HG03064 (cell line): ENCODE measurements at regions not wholly inside any gene's neighbourhood (a gene's known extent, or its start where the extent isn't known, plus 50 kb on each side); places are given as distances from the start of the nearest gene placed in this dataset.

Experiments
- ATAC-seq: cut with Tn5 transposase; IDR thresholded peaks from one replicate; pipeline ENCODE4 v1.9.1; 2021; ENCODE audit warnings: low read depth; ENCODE audit not compliant: unreplicated experiment

DNA sequence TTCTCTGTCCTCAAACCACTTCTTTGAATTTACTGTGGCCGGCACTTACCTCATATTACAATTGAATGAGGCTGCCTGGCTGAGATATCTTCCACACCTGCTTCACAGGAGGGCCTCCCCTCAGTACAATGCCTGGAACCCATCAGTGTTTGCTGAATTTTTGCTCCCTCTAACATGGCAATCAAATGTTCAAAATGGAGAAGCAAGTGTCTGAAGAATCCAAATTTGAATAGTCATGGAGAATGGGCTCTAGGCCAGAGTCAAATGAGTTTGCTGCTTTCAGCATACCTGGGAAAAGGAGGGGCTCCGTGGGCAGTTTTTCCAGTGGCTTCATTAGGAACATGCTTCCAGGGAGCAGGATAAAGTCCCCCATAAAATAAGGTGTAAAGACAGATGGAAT lies 564.8 kb downstream of the UTRN start:
- no peak for ATAC-seq

DNA sequence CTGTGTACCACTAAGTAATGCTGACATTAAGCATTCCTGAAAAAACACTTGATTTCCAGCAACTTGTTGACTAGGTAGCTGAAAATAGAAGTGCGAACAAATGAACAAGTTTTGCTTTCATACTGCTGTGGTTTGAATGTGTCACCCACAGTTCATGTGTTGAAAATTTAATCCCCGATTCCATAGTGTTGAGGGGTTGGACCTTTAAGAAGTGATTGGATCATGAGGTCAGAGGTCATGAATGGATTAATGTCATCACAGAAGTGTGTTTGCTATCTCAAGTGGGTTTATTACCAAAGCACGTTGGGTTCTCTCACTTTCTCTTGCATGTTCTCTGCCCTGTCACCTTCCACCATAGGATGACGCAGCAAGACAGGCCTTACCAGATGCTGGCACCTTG lies 568.5 kb downstream of the UTRN start:
- no peak for ATAC-seq

DNA sequence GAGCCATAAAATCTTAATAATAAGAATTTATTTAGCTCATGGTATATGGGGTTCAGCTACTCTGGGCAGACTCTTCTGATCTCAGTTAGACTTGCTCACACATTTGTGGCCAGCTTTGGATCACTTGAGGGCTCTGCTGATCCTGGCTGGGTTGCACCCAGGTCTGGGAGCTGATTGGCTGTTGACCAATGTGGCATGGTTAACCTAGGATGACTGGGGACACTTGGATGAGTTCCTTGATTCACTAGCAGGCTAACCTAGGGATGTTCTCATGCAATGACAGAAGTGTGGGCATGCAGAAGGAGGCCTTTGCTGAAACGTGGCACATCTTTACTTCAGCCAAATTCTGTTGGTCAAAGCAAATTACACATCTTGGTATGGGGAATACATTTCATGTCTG lies 569.5 kb downstream of the UTRN start:
- no peak for ATAC-seq

DNA sequence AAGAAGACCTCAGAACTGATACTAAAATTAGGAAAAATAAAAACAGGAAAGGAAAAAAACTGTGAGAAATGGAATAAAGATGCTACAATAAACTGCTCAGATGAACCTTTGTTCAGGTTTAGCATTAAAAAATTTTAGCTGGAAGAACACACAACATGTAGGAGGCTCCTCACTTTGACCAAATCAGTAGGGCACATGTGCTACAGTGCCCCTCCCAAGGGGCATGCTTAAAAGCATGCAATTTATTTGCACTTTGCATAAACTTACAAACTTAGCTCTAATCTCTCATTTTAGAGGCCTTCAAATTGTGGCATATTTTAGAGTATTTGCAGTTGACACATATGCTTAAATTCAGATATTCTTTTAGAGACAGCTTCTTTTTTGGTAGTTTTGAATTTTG lies 570.2 kb downstream of the UTRN start:
- no peak for ATAC-seq

DNA sequence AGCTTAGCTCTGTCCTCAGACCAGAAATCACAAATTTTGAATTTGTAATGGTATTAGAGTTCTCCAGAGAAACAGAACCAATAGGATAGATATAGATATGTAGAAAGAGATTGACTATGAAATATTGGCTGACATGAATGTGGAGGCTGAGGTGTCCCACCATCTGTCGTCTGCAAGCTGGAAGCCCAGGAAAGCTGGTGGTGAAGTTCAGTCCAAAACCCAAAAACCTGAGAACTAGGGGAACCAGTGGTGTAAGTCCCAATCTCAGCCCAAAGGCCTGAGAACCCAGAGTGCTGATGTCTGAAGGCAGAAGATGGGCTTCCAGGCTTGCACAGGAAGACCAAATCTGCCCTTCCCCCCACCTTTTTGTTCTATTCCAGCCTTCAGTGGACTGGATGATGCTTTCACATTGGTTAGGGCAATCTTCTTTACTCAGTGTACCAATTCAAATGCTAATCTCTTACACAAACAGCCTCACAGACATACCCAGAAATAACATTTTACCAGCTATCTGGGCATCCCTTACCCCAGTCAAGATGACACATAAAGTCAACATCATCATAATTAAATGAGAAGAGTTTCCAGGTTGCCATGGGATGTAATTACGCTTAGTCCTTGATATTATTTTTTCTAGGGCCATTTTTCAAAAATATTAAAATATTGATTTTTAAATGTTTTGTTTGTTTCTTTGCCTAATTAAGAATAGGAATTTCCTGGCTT lies 570.8 kb downstream of the UTRN start:
- no peak for ATAC-seq

DNA sequence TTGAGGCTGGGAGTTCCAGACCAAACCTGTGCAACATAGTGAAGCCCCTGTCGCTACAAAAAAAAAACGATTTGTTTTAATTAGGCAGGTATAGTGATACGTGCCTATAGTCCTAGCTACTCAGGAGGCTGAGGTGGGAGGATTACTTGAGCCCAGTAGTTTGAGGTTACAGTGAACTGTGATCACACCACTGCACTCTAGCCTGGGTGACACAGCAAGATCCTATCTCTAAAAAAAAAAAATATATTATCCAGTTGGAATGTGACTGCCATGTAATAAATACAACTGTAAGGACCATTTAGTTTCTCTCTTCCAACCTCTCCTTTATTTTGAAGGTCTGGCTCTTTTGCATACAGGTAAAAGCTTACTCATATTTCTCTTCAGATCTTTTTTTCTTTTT lies 571.5 kb downstream of the UTRN start:
- ATAC-seq: no peak

DNA sequence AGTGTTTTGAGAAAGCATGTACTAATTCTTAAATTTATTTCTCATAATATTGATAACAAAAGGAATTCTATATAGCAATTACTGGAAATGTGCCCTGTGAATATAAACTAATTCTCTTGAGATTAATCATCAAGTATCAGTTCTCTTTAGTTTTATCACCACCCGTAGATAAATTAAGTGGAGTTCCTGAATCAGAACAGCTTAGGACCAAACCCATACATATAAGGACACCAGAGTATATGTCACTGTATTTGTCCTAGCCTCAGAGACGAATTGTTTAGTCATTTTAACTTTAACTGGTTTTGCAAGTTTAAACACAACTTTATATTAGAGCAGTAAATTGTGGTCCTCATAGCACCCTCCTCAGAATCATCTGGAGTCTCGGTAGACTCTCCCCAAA lies 572.0 kb downstream of the UTRN start:
- ATAC-seq: no peak

DNA sequence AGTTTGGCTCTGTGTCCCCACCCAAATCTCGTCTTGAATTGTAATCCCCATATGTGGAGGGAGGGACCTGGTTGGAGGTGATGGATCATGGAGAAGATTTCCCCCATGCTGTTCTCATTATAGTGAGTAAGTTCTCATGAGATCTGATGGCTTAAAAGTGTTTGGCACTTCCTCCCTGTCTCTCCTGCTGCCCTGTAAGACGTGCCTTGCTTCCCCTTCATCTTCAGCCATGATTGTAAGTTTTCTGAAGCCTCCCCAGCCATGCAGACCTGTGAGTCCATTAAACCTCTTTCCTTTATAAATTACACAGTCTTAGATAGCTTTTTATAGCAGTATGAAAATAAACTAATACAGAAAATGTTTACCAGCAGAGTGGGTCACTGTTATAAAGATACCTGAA lies 577.6 kb downstream of the UTRN start:
- ATAC-seq: no peak

DNA sequence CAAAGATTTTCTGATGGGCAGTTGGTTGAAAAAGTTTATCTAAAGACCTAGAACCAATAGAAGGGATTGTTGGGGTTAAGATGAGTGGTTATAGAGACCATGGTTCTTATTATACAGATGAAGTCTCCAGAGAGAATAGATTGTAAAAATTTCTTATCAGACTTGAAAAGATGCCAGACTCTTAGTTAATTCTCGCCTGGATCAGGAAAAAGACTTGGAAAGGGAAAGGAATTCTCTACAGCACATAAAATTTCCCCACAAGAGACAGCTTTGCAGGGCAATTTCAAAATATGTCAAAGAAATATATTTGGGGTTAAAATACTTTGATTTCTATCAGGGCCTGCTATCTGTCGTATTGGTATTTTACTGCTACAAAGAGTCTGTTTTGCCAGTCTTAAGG lies 582.6 kb downstream of the UTRN start:
- no peak for ATAC-seq

DNA sequence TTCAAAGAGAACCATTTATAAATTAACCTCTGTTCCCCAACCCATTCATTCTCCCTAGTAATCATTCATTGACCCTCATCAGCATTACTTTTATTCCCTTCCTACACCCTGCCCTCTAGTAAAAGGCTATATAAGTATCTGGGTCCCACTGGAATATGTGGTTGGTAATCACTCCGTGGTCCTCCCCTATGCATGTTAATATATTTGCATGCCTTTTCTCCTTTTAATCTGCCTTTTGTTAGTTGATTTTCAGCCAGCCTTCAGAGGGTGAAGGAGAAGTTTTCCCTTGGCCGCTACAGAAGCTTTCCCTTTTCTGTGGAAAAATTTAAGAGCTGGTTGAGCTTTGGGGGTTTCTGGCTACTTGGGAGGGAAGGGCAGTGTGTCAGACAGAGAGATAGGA lies 585.6 kb downstream of the UTRN start:
- no peak for ATAC-seq

DNA sequence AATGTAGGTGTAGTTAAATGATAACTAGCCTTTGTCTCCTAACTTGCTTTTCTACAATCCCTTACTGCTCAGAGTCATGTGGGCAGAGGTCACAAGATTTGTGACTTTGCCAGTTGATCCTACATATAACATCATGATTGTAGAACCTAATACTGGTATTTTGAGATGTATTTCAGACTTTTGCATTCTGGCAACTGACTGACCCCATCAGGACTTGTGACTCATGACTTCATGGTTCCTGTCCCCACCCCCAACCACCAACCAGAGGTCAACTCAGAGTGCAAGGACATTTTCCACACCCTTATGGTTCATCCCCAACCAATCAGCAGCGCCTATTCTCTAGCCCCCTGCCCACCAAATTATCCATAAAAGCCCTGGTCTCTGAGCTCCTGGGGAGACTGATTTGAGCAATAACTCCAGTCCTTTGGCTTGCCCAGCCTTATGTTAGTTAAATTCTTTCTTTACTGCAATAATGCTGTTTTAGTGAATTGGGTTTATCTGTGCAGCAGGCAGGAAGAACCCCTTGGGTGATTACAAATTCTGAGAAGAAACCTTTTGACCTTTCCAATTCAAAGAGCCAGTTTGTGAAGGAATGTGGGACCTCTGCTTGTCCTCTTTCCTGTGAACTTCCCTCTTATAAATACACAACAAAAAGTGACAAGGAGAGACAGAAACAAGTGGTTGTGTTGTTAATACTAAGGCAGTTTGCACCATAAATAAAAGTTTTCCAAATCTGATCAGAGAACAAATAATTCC lies 588.7 kb downstream of the UTRN start:
- ATAC-seq: no peak

DNA sequence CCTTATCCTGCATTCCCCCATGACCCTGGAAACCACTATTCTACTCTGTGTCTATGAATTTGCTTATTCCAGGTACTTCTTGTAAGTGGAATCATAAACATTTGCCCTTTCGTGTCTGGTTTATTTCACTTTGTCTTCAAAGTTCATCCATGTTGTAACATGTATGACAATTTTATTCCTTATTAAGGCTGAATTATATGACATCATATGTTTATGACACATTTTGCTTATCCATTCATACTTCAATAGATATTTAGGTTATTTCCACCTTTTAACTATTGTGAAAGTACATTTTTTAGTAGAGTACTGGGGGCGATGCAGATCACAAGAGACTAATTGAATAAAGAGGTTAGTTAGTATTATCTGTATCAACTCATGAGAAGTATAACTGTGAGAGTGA lies 591.6 kb downstream of the UTRN start:
- no peak for ATAC-seq

DNA sequence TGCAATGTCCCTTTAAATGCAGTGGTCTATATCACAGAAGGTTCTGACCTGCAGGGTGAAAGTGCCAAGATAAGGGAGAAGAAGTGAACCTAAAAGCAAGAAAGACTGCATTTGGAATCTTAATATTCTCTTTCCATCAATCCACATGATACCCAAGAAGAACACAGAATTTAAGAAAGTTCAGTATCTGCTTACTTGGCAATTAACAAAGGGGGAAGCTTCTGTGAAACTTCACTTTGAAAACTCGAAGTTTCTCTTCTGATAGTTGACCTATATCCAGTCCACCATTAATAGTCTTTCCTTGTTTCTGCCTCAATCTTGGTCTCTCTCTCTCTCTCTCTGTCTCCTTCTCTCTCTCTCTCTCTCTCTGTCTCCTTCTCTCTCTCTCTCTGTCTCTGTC lies 592.0 kb downstream of the UTRN start:
- ATAC-seq: no peak

DNA sequence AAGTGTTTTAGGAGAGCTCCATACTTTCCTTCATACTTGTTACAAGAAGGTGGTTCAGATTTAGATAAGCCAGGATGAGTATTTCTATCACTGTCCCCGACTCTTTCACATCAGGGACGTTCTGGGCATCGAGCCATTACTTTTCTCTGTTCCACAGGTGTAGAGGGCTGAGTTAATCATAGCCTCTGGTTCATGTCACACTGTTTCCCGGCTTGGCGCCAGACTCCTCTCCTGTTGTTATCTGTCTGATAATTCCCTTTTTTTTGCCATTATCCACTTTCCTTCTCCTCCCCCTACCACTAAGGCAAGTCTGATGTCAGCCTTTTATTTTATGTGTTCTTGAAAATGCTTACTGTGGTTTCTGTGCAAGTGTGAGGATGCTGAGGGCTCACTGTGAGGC lies 593.4 kb downstream of the UTRN start:
- ATAC-seq: no peak

DNA sequence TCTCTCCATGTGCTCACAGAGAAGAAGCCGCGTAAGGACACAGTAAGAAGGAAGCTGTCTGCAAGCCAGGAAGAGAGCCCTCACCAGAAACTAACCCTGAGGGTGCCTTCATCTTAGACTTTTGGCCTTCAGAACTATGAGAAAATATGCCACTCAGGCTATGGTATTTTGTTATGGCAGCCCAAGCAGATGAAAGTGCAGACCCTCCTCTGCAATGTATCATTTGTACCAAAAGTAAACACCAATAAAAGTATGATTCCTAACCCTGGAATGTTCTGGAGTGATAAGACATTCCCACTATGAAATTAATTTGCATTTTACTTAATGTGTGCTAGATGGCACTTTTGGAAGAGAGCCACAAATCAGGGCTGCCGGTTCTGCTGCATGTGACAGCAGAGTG lies 594.3 kb downstream of the UTRN start:
- ATAC-seq: no peak

DNA sequence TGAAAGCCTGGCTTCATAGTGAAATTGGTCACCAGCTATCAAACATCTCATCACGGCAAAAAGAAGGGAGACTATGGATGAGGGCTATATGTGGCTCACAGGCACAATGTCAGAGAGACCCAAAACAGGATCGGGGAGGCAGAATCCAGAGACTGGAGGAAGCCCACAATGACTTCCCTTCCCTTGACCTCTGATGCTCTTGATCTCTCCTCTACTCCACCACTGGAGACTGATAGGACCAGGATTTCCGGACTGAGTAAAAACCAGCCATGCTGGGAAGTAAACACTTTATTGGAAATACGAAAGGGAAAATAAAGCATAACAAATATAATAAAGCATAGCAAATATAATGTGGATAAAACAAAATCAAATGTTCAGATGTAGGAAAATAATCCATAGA lies 597.3 kb downstream of the UTRN start:
- ATAC-seq: no peak

DNA sequence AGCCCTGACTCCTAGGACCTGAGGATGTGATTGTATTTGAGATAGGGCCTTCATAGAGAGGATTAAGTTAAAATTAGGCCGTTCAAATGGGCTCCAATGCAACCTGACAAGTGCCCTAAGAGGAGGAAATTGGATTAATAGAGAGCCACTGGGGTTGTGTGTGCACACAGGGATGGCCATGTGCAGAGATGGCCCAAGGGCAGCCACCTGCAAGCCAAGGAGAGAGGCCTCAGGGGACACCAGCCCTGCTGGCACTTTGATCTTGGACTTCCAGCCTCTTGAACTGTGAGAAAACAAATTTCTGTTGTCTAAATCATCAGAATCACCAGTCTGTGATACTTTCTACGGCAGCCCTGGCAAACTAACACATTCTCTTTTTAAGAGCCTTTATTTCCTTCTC lies 598.8 kb downstream of the UTRN start:
- ATAC-seq: no peak

DNA sequence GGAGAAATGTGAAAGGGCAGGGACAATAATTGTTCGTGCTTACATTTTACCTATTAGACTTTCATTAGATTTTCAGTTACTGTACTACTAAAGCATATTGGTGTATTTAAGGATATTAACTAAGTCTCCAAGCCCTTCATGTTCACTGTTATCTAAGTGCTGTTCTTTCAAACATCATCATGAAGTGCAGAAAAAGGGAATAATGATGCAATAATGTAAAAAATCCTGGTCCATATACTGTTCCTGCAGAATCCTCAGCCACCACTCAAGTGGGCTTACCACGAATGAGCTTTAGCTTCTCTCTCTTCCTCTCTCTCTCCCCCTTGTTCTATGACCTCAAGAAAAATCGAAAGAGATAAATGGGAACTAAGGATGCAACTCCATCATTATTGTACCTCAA lies 600.7 kb downstream of the UTRN start:
- ATAC-seq: no peak

DNA sequence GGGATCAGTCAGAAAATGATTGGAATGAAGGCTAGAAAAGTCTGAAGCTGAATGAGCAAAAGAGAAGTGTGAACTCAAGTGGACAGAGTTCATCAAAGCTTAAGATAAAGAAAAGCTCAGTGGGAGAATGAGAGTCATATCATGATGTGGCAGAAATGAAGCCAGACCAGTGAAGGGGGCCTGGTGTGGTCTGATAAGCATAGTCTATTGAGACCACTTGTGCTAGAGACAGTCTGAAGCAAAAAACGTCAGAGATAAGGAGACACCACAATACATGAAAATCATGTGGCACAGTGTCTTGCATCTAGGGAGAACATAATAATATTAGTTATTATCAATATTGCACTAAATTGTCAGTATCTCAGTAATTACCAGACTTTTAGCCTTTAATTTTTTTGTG lies 601.5 kb downstream of the UTRN start:
- no peak for ATAC-seq

DNA sequence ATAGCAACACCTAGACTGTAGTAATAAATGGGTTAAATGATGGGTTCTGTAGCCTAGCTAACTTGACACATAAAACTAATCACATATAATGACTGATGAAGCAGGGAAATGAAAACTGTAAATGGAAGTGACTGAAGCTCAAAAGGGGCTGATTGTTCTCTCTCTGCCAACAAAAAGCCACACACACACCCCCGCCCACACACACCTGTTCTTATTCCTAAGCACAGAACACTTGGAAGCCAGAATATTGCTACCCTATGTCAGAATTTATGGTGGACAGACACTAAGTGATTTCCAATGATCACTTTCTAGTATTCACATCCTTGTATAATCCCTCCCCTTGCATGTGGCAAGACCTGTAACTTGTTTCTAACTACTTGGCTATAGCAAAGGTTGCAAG lies 603.5 kb downstream of the UTRN start:
- no peak for ATAC-seq

DNA sequence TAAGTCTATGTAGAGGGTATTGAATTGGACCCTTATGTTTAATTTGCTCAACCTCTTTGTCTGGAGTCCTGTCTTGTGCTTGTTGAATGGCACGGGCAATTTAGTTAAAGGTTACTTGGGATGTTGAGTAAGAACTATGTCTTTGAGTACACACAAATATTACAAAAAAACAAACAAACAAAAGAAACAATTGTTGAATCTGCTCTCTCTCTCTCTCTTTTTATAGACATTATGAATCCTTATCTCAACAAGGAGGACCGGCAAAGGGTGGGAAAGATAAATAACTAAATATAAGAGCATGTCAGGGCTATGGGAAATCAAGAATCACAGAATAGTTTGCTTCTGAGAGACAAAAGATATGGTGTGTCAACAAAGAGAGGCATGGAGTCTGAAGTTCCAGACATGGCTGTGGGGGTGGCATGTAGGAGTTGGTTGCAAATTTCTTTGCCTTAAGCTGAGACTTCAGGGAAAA lies 608.6 kb downstream of the UTRN start:
- ATAC-seq: no peak

DNA sequence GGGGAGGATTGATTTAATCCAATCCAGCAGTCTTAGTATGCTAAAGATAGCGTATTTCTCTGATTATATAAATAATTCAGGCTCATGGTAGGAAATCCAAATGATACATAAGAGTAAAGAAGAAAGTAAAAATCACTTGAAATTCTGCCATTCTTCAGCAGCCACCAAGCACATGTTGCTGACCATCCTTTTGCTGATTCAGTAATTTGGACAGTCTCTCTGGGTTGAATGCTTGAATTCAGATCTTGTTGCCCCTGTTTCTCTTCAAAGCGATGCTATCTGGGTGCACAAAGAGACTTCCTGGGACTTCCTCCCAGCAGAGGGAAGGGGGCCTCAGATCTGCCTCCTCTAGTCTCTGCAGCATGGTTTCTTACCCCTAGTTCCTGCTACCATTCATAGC lies 609.1 kb downstream of the UTRN start:
- ATAC-seq: no peak
